ENCODE measurements at regions not wholly inside any gene's neighbourhood (a gene's known extent, or its start where the extent isn't known, plus 50 kb on each side); places are given as distances from the start of the nearest gene placed in this dataset.
"Not testable (repeated sequence)": the region's sequence is repeated elsewhere in the genome, so short reads cannot be mapped to it uniquely, and the experiment has no call there.

GRCh38 chr7:56219017-56219416 lies 102.8 kb upstream of the NUPR2 start:
- Histone ChIP-seq H3K9me3 (replicated peaks in 1 of 3) (no peaks in the 10 kb centered on the region), H3K4me1 (replicated peaks in 1 of 2) (no peaks in the 10 kb centered on the region), H3K27me3 (no peaks in the 10 kb centered on the region), H3K27ac (no peak overlapping the region), H3K36me3 (replicated peaks in 1 of 2) (no peaks in the 10 kb centered on the region), H3K4me3 (no peak overlapping the region)
- WGBS, 4 donors: 43 to 45% (median 44%) methylated on average over 5 of the region's 5 CpGs
- no peak for DNase-seq
- TF ChIP-seq, protein P1, sequence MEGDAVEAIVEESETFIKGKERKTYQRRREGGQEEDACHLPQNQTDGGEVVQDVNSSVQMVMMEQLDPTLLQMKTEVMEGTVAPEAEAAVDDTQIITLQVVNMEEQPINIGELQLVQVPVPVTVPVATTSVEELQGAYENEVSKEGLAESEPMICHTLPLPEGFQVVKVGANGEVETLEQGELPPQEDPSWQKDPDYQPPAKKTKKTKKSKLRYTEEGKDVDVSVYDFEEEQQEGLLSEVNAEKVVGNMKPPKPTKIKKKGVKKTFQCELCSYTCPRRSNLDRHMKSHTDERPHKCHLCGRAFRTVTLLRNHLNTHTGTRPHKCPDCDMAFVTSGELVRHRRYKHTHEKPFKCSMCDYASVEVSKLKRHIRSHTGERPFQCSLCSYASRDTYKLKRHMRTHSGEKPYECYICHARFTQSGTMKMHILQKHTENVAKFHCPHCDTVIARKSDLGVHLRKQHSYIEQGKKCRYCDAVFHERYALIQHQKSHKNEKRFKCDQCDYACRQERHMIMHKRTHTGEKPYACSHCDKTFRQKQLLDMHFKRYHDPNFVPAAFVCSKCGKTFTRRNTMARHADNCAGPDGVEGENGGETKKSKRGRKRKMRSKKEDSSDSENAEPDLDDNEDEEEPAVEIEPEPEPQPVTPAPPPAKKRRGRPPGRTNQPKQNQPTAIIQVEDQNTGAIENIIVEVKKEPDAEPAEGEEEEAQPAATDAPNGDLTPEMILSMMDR (IDR thresholded peaks at IDR 0.05): no peak
- no peak for TF ChIP-seq POLR2A (IDR thresholded peaks at IDR 0.05)
- intact Hi-C loops (cut with DNase I): no loop called here

DNA sequence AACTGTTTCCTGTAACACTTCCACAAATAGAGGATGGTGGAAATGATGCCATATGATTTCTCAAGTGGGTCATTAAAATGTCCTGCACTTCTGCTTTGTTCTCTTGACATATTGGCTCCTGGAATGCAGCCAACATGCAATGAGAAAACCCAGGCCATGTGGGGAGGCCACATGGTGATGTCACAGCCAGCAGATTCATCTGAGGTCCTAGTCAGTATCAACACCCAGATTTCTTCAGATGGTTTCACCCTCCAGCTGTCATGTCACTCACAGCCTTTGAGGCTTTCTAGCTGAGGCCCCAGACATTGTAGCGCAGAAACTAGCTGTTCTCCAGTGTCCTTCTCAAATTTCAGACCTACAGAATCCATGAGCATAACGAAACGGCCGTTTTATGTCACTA lies 102.3 kb upstream of the NUPR2 start:
- intact Hi-C loops (cut with DNase I): no loop called here
- DNase-seq: no peak
- no peak overlapping the region for H3K27ac ChIP-seq
- 65 to 72% (median 71%) methylated on average over 4 of the region's 4 CpGs for WGBS, 4 donors
- TF ChIP-seq POLR2A (IDR thresholded peaks at IDR 0.05): no peak
- H3K4me3 ChIP-seq: no peak overlapping the region
- no peaks in the 10 kb centered on the region for H3K9me3 ChIP-seq (replicated peaks in 1 of 3)
- no peaks in the 10 kb centered on the region for H3K4me1 ChIP-seq (replicated peaks in 1 of 2)
- H3K27me3 ChIP-seq: no peaks in the 10 kb centered on the region
- no peaks in the 10 kb centered on the region for H3K36me3 ChIP-seq (replicated peaks in 1 of 2)

- no peak overlapping the region for H3K4me3 ChIP-seq
- no peaks in the 10 kb centered on the region for H3K9me3 ChIP-seq (replicated peaks in 1 of 3)
- H3K36me3 ChIP-seq (replicated peaks in 1 of 2): no peaks in the 10 kb centered on the region
- WGBS, 4 donors: 71 to 91% (median 76%) methylated on average over 1 of the region's 1 CpG
- no peak overlapping the region for H3K27ac ChIP-seq
- intact Hi-C loops (cut with DNase I): no loop called here
- no peak for TF ChIP-seq POLR2A (IDR thresholded peaks at IDR 0.05)
- TF ChIP-seq, protein P1 (IDR thresholded peaks at IDR 0.05): no peak
- DNase-seq: no peak
- no peaks in the 10 kb centered on the region for H3K4me1 ChIP-seq (replicated peaks in 1 of 2)
- H3K27me3 ChIP-seq: no peaks in the 10 kb centered on the region
These were observed 97.4 kb upstream of the NUPR2 start for GRCh38 chr7:56213574-56213973.

GRCh38 chr7:56206420-56206819 lies 90.2 kb upstream of the NUPR2 start:
- H3K9me3 ChIP-seq (replicated peaks in 1 of 3): no peaks in the 10 kb centered on the region
- no peak overlapping the region for H3K27ac ChIP-seq
- H3K4me1 ChIP-seq (replicated peaks in 1 of 2): no peaks in the 10 kb centered on the region
- 37 to 56% (median 48%) methylated on average over 1 of the region's 1 CpG for WGBS, 4 donors
- TF ChIP-seq POLR2A (IDR thresholded peaks at IDR 0.05): no peak
- TF ChIP-seq, protein P1 (IDR thresholded peaks at IDR 0.05): no peak
- no peak for DNase-seq
- no peaks in the 10 kb centered on the region for H3K36me3 ChIP-seq (replicated peaks in 1 of 2)
- H3K4me3 ChIP-seq: no peak overlapping the region
- intact Hi-C loops (cut with DNase I): no loop called here
- H3K27me3 ChIP-seq: no peaks in the 10 kb centered on the region

- H3K9me3 ChIP-seq (replicated peaks in 1 of 3): no peaks in the 10 kb centered on the region
- WGBS, 4 donors: 69 to 76% (median 73%) methylated on average over 4 of the region's 4 CpGs
- DNase-seq: no peak
- H3K36me3 ChIP-seq (replicated peaks in 1 of 2): no peaks in the 10 kb centered on the region
- no peak overlapping the region for H3K4me3 ChIP-seq
- H3K27ac ChIP-seq: no peak overlapping the region
- intact Hi-C loops (cut with DNase I): no loop called here
- no peaks in the 10 kb centered on the region for H3K27me3 ChIP-seq
- no peaks in the 10 kb centered on the region for H3K4me1 ChIP-seq (replicated peaks in 1 of 2)
- TF ChIP-seq, protein P1 (IDR thresholded peaks at IDR 0.05): no peak
These were observed 83.4 kb upstream of the NUPR2 start for GRCh38 chr7:56199639-56200038.

DNA sequence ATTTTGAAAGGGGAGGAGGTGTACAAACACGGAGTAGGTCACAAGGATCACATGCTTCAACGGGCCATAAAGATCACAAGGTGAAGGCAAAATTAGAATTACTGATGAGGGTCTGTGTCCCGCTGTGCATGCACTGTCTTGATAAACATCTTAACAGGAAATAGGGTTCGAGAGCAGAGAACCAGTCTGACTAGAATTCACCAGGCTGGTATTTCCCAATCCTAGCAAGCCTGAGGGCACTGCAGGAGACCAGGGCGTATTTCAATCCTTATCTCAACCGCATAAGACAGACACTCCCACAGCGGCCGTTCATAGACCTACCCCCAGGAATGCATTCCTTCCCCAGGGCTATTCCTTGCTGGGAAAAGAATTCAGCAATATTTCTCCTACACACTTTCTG lies 80.0 kb upstream of the NUPR2 start:
- H3K36me3 ChIP-seq (replicated peaks in 1 of 2); H3K4me3 ChIP-seq; H3K4me1 ChIP-seq (replicated peaks in 1 of 2); H3K27me3 ChIP-seq; H3K9me3 ChIP-seq (replicated peaks in 1 of 3); DNase-seq; H3K27ac ChIP-seq; intact Hi-C loops (cut with DNase I): not testable (repeated sequence)
- WGBS, 4 donors: 73 to 82% (median 77%) methylated on average over 8 of the region's 8 CpGs
